ENCODE measurements at regions not wholly inside any gene's neighbourhood (a gene's known extent, or its start where the extent isn't known, plus 50 kb on each side); places are given as distances from the start of the nearest gene placed in this dataset.

GRCh38 chr18:73279498-73279897 lies 411.7 kb upstream of the NETO1 start:
- TF ChIP-seq CTCF (IDR thresholded peaks at IDR 0.05), result no peak
- no peak for TF ChIP-seq EP300 (IDR thresholded peaks at IDR 0.05)
- no peak for TF ChIP-seq POLR2A (IDR thresholded peaks at IDR 0.05)
- no peak for TF ChIP-seq POLR2AphosphoS5 (IDR thresholded peaks at IDR 0.05)
- Histone ChIP-seq H3K4me3 (no peak overlapping the region), H3K27ac (no peak overlapping the region), H3K9me3 (no peaks in the 10 kb centered on the region), H3K36me3 (no peaks in the 10 kb centered on the region), H3K27me3 (no peaks in the 10 kb centered on the region), H3K4me1 (no peaks in the 10 kb centered on the region)
- no peak for ATAC-seq
- 39 to 63% methylated on average over 2 to 6 of the region's 11 CpGs for WGBS, 2 donors (ENCODE audit: low coverage in 1 of 2)

- no peak for TF ChIP-seq POLR2A (IDR thresholded peaks at IDR 0.05)
- TF ChIP-seq CTCF (IDR thresholded peaks at IDR 0.05), result no peak
- no peak for TF ChIP-seq EP300 (IDR thresholded peaks at IDR 0.05)
- TF ChIP-seq POLR2AphosphoS5 (IDR thresholded peaks at IDR 0.05), result no peak
- Histone ChIP-seq H3K27ac (no peak overlapping the region), H3K4me1 (no peaks in the 10 kb centered on the region), H3K9me3 (no peaks in the 10 kb centered on the region), H3K36me3 (no peaks in the 10 kb centered on the region), H3K27me3 (no peaks in the 10 kb centered on the region), H3K4me3 (no peak overlapping the region)
- WGBS, 2 donors (ENCODE audit: low coverage in 1 of 2), result 81 to 82% methylated on average over 6 to 9 of the region's 9 CpGs
- no peak for ATAC-seq
These were observed 407.2 kb upstream of the NETO1 start for GRCh38 chr18:73274812-73275621.

GRCh38 chr18:73270920-73271634 lies 403.3 kb upstream of the NETO1 start:
- TF ChIP-seq EP300 (IDR thresholded peaks at IDR 0.05), result no peak
- no peak for TF ChIP-seq POLR2AphosphoS5 (IDR thresholded peaks at IDR 0.05)
- TF ChIP-seq POLR2A (IDR thresholded peaks at IDR 0.05), result no peak
- no peak for TF ChIP-seq CTCF (IDR thresholded peaks at IDR 0.05)
- WGBS, 2 donors (ENCODE audit: low coverage in 1 of 2), result 36 to 66% methylated on average over 10 of the region's 10 CpGs

GRCh38 chr18:73264562-73264921 lies 396.8 kb upstream of the NETO1 start:
- no peak for ATAC-seq
- no peaks in the 10 kb centered on the region for H3K36me3 ChIP-seq
- WGBS, 2 donors (ENCODE audit: low coverage in 1 of 2), result 80% methylated on average over 1 to 3 of the region's 5 CpGs
- TF ChIP-seq POLR2A (IDR thresholded peaks at IDR 0.05) (no peak), CTCF (IDR thresholded peaks at IDR 0.05) (no peak), EP300 (IDR thresholded peaks at IDR 0.05) (no peak), POLR2AphosphoS5 (IDR thresholded peaks at IDR 0.05) (no peak)
- H3K27ac ChIP-seq, result no peak overlapping the region
- H3K9me3 ChIP-seq, result no peaks in the 10 kb centered on the region
- no peak overlapping the region for H3K4me3 ChIP-seq
- no peaks in the 10 kb centered on the region for H3K27me3 ChIP-seq
- H3K4me1 ChIP-seq, result no peaks in the 10 kb centered on the region

More at GRCh38 chr18:73270920-73271634, 403.3 kb upstream of the NETO1 start:
- no peaks in the 10 kb centered on the region for H3K27me3 ChIP-seq
- H3K27ac ChIP-seq, result no peak overlapping the region
- H3K4me3 ChIP-seq, result no peak overlapping the region
- no peaks in the 10 kb centered on the region for H3K9me3 ChIP-seq
- ATAC-seq, result no peak
- no peaks in the 10 kb centered on the region for H3K4me1 ChIP-seq
- H3K36me3 ChIP-seq, result no peaks in the 10 kb centered on the region

Data from gastroesophageal sphincter (tissue), 4 donors.